Mesendoderm (in vitro differentiated cells): ENCODE measurements at regions not wholly inside any gene's neighbourhood (a gene's known extent, or its start where the extent isn't known, plus 50 kb on each side); places are given as distances from the start of the nearest gene placed in this dataset.
A peak's percentile ranks its signal among the peaks of the same experiment; 100 is the strongest.

Experiments
- DNase-seq: peaks from one replicate; pipeline ENCODE4 v3.0.0; 2013
- H2AK5ac ChIP-seq: 2 replicates; pipeline ENCODE4 v1.6.1; 2013; ENCODE audit warnings: low read length, inconsistent platforms
- H2BK120ac ChIP-seq: 2 replicates; pipeline ENCODE4 v1.6.1; 2013; ENCODE audit warnings: low read depth, mild to moderate bottlenecking, low read length, moderate library complexity, mixed read lengths
- H2BK15ac ChIP-seq: replicated peaks from 2 replicates; pipeline ENCODE4 v1.6.1; 2013; ENCODE audit warnings: low read depth, mild to moderate bottlenecking, moderate library complexity
- H2BK5ac ChIP-seq: 2 replicates; pipeline ENCODE4 v1.6.1; 2013; ENCODE audit warnings: low read length, inconsistent platforms
- H3K18ac ChIP-seq: 2 replicates; pipeline ENCODE4 v1.6.1; 2013; ENCODE audit warnings: mild to moderate bottlenecking, low read length, mixed read lengths
- H3K23ac ChIP-seq: one replicate; pipeline ENCODE4 v1.6.1; 2013; ENCODE audit warnings: low read length
- H3K27ac ChIP-seq: 2 replicates; pipeline ENCODE4 v1.5.1; 2013; ENCODE audit warnings: low read depth, mild to moderate bottlenecking, inconsistent platforms, low read length, moderate library complexity
- H3K27me3 ChIP-seq: 2 replicates; pipeline ENCODE4 v1.6.1; 2013; ENCODE audit warnings: low read length, control low read depth, mild to moderate bottlenecking, inconsistent platforms; ENCODE audit not compliant: insufficient read depth, poor library complexity
- H3K36me3 ChIP-seq: 2 replicates; pipeline ENCODE4 v1.6.1; 2013; ENCODE audit warnings: low read length, inconsistent platforms; ENCODE audit not compliant: control insufficient read depth, insufficient read depth
- H3K4ac ChIP-seq: one replicate; pipeline ENCODE4 v1.6.1; 2013; ENCODE audit warnings: low read depth, mild to moderate bottlenecking, low read length, moderate library complexity
- H3K4me1 ChIP-seq: 2 replicates; pipeline ENCODE4 v1.6.1; 2013; ENCODE audit warnings: low read depth, low read length, inconsistent platforms; ENCODE audit not compliant: control insufficient read depth
- H3K4me2 ChIP-seq: 2 replicates; pipeline ENCODE4 v1.6.1; 2013; ENCODE audit warnings: low read length
- H3K4me3 ChIP-seq: 2 replicates; pipeline ENCODE4 v1.5.1; 2013; ENCODE audit warnings: mild to moderate bottlenecking, low read length
- H3K56ac ChIP-seq: one replicate; pipeline ENCODE4 v1.6.1; 2013; ENCODE audit warnings: low read length
- H3K79me1 ChIP-seq: 2 replicates; pipeline ENCODE4 v1.6.1; 2013; ENCODE audit warnings: low read length, inconsistent platforms
- H3K79me2 ChIP-seq: 2 replicates; pipeline ENCODE4 v1.6.1; 2013; ENCODE audit warnings: mild to moderate bottlenecking, low read length; ENCODE audit not compliant: control insufficient read depth, insufficient read depth
- H3K9ac ChIP-seq: 2 replicates; pipeline ENCODE4 v1.6.1; 2013; ENCODE audit warnings: low read length, inconsistent platforms
- H4K5ac ChIP-seq: one replicate; pipeline ENCODE4 v1.6.1; 2013; ENCODE audit warnings: low read length
- H4K8ac ChIP-seq: one replicate; pipeline ENCODE4 v1.6.1; 2013; ENCODE audit warnings: low read depth, mild to moderate bottlenecking, control low read depth, low read length, moderate library complexity
- WGBS: extraction: QIAGEN DNeasy Blood & Tissue Kit; methylation state at CpG from one replicate; pipeline ENCODE4 v1.1.7; 2013; ENCODE audit warnings: low lambda C conversion rate, missing lambda C conversion rate; ENCODE audit not compliant: insufficient coverage; ENCODE audit errors: extremely low coverage; 5-methylcytosine and 5-hydroxymethylcytosine counted together

DNA sequence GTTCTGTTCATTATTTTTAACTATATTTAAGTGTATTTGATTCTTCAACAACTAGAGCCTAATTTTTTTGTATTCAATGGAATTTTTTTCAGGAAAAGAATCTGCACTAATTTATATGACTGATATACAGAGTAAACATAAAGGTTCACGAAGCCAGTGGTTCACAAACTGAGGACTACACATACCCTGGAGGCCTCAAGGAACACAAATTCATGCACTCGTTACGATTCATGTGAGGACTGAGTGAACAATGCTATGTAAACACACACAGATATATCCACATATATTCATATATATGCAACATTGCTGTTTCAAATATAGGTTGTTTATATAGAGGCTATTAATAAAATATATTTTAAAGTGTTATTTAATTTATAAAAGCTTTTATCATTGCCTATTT, 137.8 kb downstream of the PHLDA1 start:
- H3K56ac ChIP-seq, result no peak overlapping the region
- WGBS, result no CpG with 5 or more reads among the region's 3 CpGs

DNA sequence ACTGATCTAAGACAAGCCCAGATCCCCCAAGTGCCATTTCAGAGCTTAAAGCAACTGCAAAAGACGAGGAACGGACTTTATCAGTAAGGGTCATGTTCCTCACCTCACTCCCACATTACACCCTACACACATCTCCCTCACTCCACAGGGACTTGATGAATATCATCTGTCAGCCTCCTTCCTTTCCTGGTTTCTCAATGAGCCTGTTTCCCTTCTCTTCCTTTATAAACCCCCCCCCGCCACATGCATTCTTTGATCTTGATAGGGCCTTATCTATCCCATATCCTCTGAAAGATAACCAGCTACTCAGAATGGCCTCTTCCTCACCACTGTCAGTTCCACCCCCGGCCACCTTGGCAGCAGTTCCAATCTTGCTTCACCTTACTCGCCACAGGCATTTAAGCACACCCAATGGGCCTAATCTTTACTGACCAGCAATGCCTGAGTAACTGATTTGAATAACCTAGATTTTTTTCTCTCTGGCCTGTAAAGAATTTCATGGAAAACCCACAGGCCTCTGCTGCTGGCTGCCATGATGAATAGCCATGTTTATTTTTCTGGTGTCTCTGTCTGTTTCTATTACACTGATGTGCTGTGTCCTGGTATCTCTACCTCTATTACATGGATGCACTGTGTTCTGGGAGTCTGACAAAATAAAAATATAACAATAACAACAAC, 138.7 kb downstream of the PHLDA1 start:
- Histone ChIP-seq H3K4me3 (no peak overlapping the region), H3K79me2 (no peaks in the 10 kb centered on the region), H3K27me3 (no peaks in the 10 kb centered on the region), H3K4me2 (no peak overlapping the region), H4K8ac (no peak overlapping the region), H3K23ac (no peak overlapping the region), H3K79me1 (no peaks in the 10 kb centered on the region), H2BK5ac (peak overlapping the region; percentile 24), H3K27ac (peak overlapping the region; percentile 46), H3K4me1 (peaks cover 6% of the 10 kb centered on the region), H3K56ac (peak overlapping the region; percentile 56), H3K36me3 (no peaks in the 10 kb centered on the region), H3K4ac (no peak overlapping the region), H3K18ac (peak overlapping the region; percentile 92), H2BK120ac (no peak overlapping the region), H2BK15ac (peak overlapping the region; percentile 92), H3K9ac (no peak overlapping the region), H2AK5ac (no peak overlapping the region), H4K5ac (peak overlapping the region; percentile 44)
- WGBS, result no CpG with 5 or more reads among the region's 5 CpGs
- peak; percentile 99 for DNase-seq

More for the DNA sequence above, 137.8 kb downstream of the PHLDA1 start:
- no peak overlapping the region for H3K9ac ChIP-seq
- H2BK15ac ChIP-seq, result no peak overlapping the region
- H3K79me2 ChIP-seq, result no peaks in the 10 kb centered on the region
- H3K27ac ChIP-seq, result no peak overlapping the region
- no peak overlapping the region for H4K8ac ChIP-seq
- H3K18ac ChIP-seq, result peak overlapping the region; percentile 84
- no peak overlapping the region for H3K23ac ChIP-seq
- no peak overlapping the region for H2BK120ac ChIP-seq
- no peaks in the 10 kb centered on the region for H3K36me3 ChIP-seq
- H3K79me1 ChIP-seq, result no peaks in the 10 kb centered on the region
- H3K4me3 ChIP-seq, result no peak overlapping the region
- H3K27me3 ChIP-seq, result no peaks in the 10 kb centered on the region
- H3K4me2 ChIP-seq, result no peak overlapping the region
- H3K4me1 ChIP-seq, result peaks cover 6% of the 10 kb centered on the region
- DNase-seq, result no peak
- H3K4ac ChIP-seq, result no peak overlapping the region
- no peak overlapping the region for H2AK5ac ChIP-seq
- no peak overlapping the region for H4K5ac ChIP-seq
- H2BK5ac ChIP-seq, result no peak overlapping the region

DNA sequence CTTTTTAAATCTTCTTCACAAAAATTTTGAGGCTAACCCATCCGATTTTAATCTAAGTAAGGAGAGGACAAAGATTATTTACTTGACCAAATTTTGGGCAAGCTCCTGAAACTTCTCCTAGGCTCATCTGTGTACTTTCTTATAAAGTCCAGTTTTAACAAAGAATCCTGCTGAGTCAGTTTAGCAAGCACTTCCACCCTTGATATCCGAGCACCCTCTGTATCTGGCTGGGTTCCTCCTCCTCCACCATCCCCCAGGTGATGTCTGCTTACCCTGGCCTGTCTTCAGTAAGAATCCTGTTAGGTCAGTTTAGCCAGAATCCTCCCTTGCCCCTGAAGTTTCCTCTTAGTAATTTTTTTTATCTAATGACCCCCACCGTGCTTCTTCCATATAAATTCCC, 140.5 kb downstream of the PHLDA1 start:
- Histone ChIP-seq H3K79me2 (no peaks in the 10 kb centered on the region), H3K4me2 (no peak overlapping the region)
- DNase-seq, result no peak

DNA sequence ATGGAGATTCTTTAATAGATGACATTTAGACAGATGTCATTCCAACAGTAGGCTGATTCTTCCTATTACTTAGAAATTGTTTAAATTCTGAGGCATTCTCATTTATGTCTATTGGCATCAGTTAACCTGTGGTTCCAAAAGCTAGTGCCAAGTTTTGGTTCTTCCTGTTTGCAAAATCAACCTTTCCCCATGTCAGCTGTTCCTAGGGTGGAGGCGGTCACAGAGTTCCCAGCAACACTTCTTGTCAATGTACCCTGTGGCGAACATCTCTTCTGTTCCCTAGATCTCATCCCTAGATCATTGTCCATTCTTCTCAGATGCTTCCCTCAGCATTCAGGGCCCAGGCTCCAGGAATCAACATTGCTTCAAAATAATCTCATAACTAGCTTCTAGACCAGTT, 140.9 kb downstream of the PHLDA1 start:
- Histone ChIP-seq H4K5ac (no peak overlapping the region), H3K27ac (no peak overlapping the region), H3K56ac (peak overlapping the region; percentile 35), H3K79me1 (no peaks in the 10 kb centered on the region), H3K4me1 (peaks cover 6% of the 10 kb centered on the region), H3K79me2 (no peaks in the 10 kb centered on the region), H3K9ac (no peak overlapping the region), H3K23ac (no peak overlapping the region), H3K4me2 (no peak overlapping the region), H2AK5ac (no peak overlapping the region), H3K18ac (peak overlapping the region; percentile 31), H3K27me3 (no peaks in the 10 kb centered on the region), H3K36me3 (no peaks in the 10 kb centered on the region), H4K8ac (no peak overlapping the region), H2BK5ac (no peak overlapping the region), H3K4ac (no peak overlapping the region), H2BK15ac (no peak overlapping the region), H2BK120ac (peak overlapping the region; percentile 61), H3K4me3 (no peak overlapping the region)
- WGBS, result no CpG with 5 or more reads among the region's 2 CpGs
- DNase-seq, result no peak

More for the DNA sequence above, 140.5 kb downstream of the PHLDA1 start:
- H3K36me3 ChIP-seq, result no peaks in the 10 kb centered on the region
- no CpG with 5 or more reads among the region's 3 CpGs for WGBS
- H4K8ac ChIP-seq, result no peak overlapping the region
- peaks cover 6% of the 10 kb centered on the region for H3K4me1 ChIP-seq
- no peak overlapping the region for H3K9ac ChIP-seq
- no peak overlapping the region for H3K23ac ChIP-seq
- peak overlapping the region; percentile 31 for H3K18ac ChIP-seq
- no peak overlapping the region for H3K27ac ChIP-seq
- no peaks in the 10 kb centered on the region for H3K27me3 ChIP-seq
- no peak overlapping the region for H4K5ac ChIP-seq
- H2BK120ac ChIP-seq, result peak overlapping the region; percentile 61
- H2AK5ac ChIP-seq, result no peak overlapping the region
- H3K79me1 ChIP-seq, result no peaks in the 10 kb centered on the region
- H2BK15ac ChIP-seq, result peak overlapping the region; percentile 46
- H3K4ac ChIP-seq, result no peak overlapping the region
- no peak overlapping the region for H3K4me3 ChIP-seq
- H2BK5ac ChIP-seq, result no peak overlapping the region
- H3K56ac ChIP-seq, result no peak overlapping the region

DNA sequence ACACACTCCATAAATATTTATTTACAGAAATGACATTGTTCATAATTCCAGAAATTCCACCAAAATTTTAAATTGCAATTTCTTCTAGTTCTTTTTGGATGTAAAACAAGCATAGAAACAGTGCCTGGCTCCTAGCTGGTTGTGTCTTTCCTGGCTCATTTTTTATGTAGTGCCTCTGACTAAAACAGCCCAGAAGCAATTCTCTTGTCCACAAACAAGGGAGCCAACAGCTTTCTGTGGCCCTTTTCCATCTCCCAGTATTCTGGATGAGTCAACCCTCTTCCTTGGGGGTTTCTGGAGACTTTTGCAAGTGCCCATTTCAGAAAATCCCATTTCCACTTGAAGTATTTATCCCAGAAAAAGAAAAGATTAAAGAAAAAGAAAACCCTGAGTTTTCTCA, 141.4 kb downstream of the PHLDA1 start:
- Histone ChIP-seq H2BK120ac (no peak overlapping the region), H3K4ac (peak overlapping the region; percentile 97), H4K5ac (no peak overlapping the region), H3K4me3 (no peak overlapping the region), H2AK5ac (no peak overlapping the region), H2BK5ac (no peak overlapping the region), H4K8ac (no peak overlapping the region), H3K4me1 (peaks cover 6% of the 10 kb centered on the region), H3K79me2 (no peaks in the 10 kb centered on the region), H3K4me2 (no peak overlapping the region), H3K79me1 (no peaks in the 10 kb centered on the region), H3K23ac (no peak overlapping the region), H3K27ac (no peak overlapping the region), H3K27me3 (no peaks in the 10 kb centered on the region), H2BK15ac (peak overlapping the region; percentile 85), H3K36me3 (no peaks in the 10 kb centered on the region), H3K9ac (no peak overlapping the region), H3K18ac (peak overlapping the region; percentile 97), H3K56ac (no peak overlapping the region)
- DNase-seq, result no peak
